SK-N-SH treated with all-trans-retinoic acid at 6 μM for 48 hours (cell line): ENCODE measurements at regions not wholly inside any gene's neighbourhood (a gene's known extent, or its start where the extent isn't known, plus 50 kb on each side); places are given as distances from the start of the nearest gene placed in this dataset.

Experiments used
- GLIS3 ChIP-seq: fragments of 250-450 bp; sonication (Bioruptor Pico); IDR thresholded peaks from 2 replicates; pipeline ENCODE4 v1.5.0; 2020; ENCODE audit warnings: mild to moderate bottlenecking, moderate library complexity
- POU6F1 ChIP-seq: fragments of 250-450 bp; sonication (Bioruptor Pico); IDR thresholded peaks from 2 replicates; pipeline ENCODE4 v1.8.0; 2021; ENCODE audit warnings: low read depth, mild to moderate bottlenecking, moderate library complexity, borderline replicate concordance
- TF ChIP-seq, protein P1 (sequence below): fragments of 250-450 bp; sonication (Bioruptor Pico); IDR thresholded peaks from 2 replicates; pipeline ENCODE4 v1.8.0; 2020; ENCODE audit warnings: mild to moderate bottlenecking, moderate library complexity, borderline replicate concordance

DNA sequence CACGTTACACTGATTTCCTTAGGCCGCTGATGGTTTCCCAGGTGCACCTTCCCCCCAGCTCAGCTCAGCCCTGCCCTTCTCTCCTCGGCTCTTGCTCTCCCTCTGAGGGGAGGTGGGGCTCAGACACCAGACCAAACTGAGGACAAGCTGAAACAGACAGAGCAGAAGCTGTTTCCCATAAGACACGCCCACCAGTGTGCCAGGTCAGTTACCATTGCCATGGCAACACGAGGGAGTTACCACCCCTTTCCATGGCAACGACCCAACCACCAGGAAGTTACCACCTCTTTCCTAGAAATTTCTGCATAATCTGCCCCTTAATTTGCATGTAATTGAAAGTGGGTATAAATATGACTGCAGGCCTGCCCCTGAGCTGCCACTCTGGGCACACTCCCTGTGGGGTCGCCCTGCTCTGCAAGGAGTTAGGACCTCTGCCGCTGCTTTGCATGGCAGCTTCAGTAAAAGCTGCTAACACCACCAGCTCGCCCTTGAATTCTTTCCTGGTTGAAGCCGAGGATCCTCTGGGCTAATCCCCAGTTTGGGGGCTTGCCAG is 120.9 kb upstream of the SMIM21 start:
- TF ChIP-seq POU6F1 (CRISPR knock-in tag) = no peak
- TF ChIP-seq, protein P1, sequence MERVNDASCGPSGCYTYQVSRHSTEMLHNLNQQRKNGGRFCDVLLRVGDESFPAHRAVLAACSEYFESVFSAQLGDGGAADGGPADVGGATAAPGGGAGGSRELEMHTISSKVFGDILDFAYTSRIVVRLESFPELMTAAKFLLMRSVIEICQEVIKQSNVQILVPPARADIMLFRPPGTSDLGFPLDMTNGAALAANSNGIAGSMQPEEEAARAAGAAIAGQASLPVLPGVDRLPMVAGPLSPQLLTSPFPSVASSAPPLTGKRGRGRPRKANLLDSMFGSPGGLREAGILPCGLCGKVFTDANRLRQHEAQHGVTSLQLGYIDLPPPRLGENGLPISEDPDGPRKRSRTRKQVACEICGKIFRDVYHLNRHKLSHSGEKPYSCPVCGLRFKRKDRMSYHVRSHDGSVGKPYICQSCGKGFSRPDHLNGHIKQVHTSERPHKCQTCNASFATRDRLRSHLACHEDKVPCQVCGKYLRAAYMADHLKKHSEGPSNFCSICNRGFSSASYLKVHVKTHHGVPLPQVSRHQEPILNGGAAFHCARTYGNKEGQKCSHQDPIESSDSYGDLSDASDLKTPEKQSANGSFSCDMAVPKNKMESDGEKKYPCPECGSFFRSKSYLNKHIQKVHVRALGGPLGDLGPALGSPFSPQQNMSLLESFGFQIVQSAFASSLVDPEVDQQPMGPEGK = no peak
- no peak for TF ChIP-seq GLIS3 (CRISPR knock-in tag)
